Cerebellar cortex (tissue), 1 donor: ENCODE measurements at regions not wholly inside any gene's neighbourhood (a gene's known extent, or its start where the extent isn't known, plus 50 kb on each side); places are given as distances from the start of the nearest gene placed in this dataset.

Experiments
- DNase-seq: peaks from one replicate; pipeline ENCODE4 v3.0.0-alpha.2; 2015; ENCODE audit warnings: low spot score

DNA sequence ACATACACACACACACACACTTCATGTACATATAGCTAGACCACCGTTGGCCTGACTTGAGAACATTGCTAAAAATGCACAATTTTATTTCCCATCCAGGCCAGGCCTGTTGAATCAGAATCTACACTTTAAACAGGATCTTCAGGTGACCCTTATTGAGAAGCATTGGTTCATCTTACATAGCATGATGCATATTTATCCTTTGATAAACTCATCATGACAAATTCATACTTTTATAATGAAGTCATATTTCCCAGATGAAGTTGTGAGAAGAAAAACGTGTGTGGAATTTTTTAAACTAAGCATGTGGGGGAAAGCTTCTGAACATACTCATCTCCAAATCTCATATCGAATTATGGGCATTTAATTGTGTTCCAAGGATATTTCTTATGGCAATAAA is 877.7 kb downstream of the MRPL39 start:
- DNase-seq: no peak

DNA sequence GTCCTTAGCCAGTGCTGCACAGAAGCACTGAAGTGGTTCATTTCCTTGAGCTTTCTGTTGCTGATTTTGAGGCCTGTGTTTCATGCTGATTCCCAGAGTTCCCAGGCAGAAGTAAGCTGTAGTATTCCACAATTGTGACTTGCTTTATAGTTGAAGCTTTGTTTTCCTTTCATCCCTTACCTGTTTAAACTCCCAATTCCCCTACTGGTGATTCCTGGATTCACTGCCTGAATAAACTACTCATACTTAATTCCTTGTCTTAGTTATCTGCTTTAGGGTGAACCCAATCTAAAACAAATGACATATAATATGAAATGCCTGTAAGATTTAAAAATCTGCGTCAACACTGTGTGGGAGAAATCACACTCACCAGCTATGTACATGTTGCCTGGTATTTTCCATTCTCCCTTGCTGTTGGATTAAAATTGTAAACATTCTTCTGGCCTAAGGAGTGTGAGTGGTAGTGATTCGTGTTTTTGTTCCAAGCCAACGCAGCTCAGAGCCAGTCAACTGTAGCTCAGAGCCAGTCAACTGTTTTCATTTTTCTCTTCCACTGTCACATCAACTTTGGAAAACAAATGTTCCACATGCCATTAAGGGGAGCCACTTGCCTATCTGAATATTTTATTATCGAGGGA is 879.4 kb downstream of the MRPL39 start:
- no peak for DNase-seq

DNA sequence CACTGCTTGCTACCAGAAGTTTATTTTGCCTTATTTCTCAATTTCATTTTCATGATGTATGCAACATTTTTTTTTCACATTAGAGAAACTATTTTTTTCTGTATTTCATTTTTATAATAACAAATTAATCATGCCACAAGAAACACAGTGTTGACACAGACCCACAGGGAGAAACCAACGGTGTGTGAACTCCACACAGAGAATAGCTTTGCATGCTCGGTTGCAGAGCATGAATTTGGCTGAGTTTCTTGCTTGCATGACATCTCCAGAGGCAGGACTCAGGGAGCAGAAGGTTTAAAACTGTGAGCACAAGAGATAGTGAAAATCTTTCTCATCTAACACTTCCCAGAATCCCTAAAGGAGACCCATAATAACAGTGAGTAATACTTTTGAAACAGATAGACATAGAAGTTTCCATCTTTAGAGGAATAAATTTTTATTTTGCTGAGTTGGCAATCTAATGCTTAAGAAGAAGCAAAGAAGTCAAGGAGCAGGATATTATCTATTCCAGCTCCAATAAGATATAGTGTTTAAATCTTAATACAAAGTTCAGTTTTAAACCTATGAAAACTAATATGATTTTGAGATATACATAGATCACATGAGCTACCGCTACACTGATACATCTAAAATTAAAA is 890.9 kb downstream of the MRPL39 start:
- no peak for DNase-seq

DNA sequence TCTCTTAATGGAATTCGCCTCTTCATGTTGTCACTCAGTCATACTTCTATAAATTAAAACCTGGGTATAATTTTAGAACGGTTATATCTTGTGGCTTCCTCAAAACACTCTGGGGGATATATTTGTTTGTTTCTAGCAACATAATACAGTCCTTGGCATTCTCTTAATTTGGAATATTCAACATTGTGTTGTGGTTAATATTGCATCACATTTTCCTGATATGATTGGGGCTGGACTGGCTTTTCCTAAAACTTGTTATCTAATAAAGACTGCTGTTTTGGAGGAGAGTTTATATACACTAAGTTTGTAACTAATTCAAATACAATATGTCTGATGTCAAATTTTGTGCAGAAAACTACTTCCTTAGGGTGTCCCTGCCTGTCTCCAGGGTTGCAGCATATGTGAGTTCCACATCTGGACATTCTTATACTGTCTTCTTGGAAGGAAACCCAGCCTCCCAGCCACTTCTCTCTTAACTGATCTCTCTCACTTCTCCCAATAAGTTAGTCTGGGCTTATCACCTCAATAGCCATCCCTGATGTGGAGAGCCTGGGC is 892.6 kb downstream of the MRPL39 start:
- DNase-seq: no peak

DNA sequence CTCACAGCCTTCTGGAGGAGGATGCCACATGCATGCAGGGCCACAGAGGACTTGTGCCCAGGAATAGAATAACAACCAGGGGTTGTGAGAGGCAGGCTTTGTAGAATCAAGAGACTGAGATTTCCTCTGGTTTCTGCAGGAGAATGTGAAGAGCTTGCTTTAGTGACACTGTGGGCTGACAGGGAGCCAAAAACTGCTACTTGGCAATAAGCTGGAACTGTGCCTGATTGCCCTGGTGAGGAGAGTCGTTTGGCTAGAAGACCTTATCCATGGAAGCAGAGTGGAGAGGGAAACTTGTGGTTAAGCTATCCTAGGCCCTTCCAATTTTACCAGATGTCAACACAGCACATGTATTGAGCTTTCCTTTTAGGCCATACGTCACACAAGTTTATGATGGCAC is 902.1 kb downstream of the MRPL39 start:
- DNase-seq: no peak

DNA sequence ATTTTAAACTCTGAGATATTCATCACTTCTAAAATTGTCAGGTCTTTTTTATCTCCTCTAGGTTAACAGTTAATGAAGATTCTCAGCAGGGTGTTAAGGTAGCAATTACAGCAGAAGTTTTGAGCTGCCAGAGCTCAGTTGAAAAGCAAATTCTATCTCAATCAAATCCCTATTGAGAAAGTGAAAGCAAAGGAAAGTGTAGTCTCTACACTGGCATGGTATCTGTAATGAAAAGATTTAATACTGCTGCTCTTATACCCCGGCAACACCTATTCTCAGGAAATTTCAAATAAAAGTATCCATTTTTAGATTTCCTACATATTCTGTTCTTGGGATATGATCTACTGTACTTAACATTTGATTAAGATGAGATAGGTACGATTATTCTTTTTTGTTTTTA is 913.5 kb downstream of the MRPL39 start:
- DNase-seq: no peak

DNA sequence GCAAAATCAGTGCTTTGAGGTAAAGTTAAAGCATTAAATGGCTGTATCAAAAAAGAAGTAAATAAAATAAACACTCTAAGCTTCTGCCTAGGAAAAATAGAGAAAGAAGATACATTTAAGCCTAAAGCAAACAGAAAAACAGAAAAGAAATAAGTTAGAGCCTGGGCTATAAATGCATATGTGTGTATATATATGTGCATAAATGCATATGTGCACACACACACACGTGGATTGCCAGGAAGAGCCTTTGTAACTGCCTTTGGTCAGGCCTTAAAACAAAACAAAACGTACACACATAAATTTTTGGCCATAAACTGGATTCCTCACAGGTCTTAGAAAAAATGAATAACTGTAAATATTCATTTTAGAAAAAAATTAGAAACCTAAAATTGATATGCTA is 925.8 kb downstream of the MRPL39 start:
- DNase-seq: no peak

DNA sequence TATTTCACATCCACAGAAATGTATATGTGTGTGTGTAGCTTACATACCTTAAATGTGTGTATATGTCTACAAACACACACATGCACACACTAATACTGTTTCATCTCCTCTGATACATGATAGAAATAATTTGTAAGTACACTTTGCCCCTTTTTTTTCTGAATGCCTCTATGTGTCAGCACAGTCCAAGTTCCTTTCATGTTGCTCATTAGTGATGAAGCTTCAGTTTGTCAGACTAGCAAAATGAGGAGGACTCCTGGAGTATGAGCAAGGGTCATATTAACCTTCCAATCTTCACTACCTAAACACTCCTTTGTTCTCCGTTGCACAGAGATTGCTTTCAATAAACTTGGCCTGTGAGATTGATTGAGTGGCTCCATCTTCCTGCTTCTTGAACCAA is 935.4 kb downstream of the MRPL39 start:
- DNase-seq: no peak

DNA sequence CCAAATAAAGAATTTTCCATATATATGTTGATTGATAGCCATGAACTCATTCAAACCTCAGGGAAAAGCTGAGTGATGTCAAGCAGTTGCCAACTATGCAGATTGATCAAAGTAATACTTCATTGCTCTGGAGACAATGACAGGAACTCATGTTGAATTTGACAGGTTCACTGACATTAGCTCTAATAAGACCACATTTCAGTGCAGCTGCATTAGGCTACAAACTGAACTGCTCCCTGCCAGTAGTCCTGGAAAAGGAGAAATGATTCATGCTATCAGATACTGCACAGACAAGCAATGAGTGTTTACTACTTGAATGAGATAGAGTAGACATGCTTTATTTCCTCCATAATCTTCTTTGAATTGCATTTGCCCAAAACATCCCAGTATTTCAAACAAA is 948.4 kb downstream of the MRPL39 start:
- no peak for DNase-seq

DNA sequence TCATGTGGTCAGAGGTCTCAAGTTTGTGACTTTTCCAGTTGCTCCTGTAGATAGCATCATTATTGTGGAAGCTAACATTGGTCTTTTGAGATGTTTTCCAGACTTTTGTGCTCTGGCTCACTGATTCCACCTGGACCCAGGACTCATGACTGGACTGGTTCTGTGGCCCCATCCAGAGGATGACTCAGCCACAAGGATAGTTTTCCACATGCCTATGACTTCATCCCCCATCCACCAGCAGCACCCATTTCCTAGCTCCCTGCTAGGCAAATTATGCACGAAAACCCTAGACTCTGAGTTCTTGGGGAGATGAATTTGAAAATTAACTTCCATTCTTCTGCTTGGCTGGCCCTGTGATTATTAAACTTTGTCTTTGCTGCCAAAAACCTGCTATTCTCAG is 949.3 kb downstream of the MRPL39 start:
- no peak for DNase-seq

DNA sequence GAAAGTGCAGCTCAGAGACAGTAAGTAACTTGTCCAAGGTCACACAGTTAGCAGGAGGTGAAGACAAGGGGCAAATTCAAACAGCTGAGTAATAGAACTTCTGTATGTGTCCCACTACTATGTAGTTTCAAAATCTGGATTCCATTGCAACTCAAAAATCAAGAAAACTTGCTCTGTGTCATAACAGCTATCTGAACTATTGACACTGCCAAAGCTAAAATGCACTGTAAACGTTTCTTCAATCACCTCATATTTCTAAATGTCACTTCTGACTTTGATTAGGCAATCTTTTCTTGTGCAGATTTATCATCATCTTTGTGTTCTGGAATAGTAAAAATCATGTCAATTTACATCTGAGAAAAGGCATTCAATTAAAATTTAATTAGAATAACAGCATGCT is 957.6 kb downstream of the MRPL39 start:
- no peak for DNase-seq

DNA sequence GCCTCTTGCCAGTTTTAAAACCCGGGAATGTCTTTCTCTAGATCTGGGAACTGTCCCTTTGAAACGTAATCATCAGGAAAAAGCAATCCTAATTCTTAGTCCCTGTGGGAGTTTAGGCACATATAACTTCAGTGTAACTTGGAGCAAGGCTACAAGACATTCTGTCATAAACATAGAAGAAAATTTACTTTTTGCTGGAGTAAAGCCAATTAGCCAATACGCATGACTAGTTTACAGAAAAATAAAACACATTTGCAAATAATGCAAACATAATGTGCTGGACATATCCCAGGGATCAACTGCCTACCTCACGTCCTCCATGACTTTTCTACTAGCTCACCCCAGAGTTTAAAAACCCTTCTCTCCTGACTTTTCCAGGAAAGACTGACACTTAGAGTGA is 970.6 kb downstream of the MRPL39 start:
- no peak for DNase-seq

DNA sequence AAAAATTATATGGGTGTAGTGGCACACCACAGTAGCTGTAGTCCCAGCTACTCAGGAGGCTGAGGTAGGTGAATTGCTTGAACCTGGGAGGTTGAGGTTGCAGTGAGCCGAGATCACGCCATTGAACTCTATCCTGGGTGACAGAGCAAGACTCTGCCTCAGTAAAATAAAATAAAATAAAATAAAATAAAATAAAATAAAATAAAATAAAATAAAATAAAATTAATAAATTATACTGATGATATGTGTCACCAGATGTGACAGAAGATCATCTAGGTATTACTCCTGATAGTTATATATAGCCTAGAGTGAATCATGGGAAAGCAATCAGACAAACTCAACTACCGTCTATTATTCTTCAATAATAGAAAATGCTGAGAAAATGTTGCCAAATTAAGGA is 972.5 kb downstream of the MRPL39 start:
- no peak for DNase-seq

DNA sequence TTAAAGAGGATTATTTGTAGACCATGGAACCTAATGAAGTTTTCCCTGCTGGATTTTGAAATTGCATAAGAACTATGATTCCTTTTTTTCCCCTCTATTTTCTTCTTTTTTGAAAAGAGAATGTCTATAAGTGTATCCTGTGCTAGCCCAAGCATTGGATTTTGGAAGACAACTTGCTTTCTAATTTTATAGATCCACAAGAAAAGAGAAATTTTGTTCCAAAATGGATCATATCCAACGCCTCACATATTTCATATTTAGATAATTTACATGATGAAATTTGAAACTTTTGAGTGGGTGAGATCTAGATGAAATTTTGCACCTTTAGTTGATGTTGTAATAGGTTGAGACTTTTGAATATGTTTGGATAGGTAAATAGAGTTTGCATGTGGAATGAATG is 978.7 kb downstream of the MRPL39 start:
- DNase-seq: no peak

DNA sequence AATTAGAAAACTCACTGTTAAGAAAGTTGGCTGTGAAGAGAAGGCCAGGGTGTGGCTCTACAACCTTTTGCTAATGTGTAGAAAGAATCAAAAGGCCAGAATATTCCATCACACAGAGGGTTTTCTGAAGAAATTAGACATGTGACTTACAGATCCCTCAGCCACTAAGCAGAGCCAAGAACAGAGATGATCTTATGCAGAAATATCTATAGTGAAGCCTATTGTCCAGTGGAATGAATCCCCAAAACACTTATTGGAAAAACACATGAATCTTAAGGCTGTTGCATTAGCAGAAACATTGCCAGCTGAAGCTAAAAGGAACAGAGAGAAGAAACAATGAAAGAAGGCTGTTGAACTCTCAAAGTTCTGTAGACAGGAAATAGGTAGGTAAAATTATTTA is 979.2 kb downstream of the MRPL39 start:
- no peak for DNase-seq

DNA sequence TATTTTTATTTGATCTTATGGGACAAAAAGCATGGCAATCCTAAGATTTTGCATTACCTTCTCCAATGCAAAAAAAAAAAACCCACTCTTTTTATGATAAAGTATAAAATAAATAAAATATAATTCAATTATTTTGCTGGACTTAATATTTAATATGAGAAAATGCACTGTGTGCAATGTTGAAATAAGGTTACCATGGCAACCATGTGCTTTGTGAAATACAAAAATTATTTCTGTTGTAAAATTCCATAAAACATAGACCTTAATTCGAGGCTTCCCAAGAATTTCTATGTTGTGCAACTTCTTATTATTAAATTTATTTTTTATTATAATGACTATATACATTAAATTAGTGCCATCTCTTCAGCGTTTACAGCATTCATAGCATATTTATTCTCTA is 989.5 kb downstream of the MRPL39 start:
- no peak for DNase-seq

DNA sequence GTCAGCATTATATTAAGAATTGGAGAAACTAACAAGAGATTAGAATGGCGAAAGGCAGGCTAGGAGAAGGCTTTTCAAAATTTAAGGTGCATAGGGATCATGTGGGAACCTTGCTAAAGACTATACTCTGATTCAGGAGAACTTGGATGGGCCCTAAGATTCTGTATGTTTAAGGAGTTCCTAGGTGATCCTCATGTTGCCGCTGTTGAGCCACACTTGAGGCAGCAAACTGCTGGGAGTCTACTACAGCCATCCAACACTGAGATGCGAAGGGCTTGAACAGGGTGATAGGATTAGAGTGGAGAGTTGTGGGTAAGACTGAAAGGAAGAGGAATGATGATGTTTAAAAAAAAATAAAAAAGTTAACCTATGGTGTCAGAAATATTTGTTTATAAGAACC is 1013.2 kb downstream of the MRPL39 start:
- no peak for DNase-seq

DNA sequence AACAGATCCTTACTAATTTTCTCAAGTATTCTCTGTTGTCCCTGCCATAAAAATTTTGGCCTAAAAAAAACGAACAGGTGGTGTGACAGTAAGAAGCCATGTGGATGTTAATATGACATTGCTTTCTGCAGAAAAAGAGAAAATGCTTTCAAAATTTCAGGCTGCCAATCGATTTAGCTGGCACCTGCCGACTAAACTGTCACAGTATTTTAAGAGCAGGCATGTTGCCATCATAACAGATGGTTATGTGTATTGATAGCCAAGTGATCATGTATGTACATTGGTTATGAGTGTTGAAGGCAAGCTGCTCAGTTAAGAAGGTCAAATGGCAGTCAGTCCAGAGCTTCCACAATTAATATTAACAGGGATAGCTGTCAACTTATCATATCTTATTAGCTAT is 1017.0 kb downstream of the MRPL39 start:
- peak; percentile 87 for DNase-seq

DNA sequence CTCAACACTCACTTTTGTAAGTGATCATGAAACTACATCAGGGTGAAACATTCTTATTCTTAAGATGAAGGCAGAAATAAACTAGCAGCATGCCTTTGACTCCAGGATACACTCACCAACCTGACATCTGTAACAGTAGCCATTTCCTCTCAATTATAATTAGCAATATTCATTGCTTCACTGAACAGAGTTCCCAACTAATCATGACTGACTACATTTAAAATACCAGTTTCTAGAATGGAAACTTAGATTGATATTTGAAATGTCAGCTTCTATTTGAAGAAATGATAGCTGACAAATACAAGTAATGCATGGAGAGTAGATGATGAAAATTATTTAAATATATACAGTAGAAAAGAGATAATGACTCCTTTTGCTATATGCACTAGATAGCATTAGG is 1023.8 kb downstream of the MRPL39 start:
- DNase-seq: no peak

DNA sequence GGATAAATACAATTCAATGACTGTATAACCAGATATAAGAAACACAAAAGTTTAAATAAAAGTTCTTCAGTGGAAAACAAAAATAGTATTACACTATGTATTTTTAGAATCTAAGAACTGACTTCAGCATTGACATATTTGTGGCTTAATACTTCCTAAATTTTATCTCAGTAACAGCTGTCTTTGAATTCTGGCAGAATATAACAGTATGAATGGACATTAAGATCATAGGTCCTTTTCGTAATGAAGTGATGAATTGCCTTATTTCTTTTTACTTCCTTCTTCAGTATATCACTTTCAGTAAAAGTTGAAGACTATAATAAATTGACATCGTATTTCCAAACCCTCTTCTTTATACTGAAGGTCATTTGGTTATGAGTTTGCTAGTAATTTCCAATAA is 1030.0 kb downstream of the MRPL39 start:
- no peak for DNase-seq

DNA sequence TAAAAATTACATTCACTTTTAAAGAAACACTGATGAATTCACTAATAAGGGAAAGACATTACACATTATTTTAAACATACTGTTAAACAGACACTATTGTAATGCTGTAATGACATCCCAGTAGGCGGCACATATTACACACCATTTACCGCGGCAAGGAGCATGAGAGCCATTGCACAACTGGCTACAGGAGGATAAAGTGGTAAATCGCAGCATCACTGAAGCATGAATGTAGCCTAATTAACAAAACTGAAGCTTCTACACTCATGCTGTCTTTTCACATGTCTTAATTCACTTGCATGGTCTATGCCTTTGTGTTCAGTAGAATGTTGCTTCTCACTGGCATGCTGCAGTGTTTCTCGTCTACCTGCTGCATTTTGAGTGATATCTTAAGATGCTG is 1046.0 kb downstream of the MRPL39 start:
- DNase-seq: no peak

DNA sequence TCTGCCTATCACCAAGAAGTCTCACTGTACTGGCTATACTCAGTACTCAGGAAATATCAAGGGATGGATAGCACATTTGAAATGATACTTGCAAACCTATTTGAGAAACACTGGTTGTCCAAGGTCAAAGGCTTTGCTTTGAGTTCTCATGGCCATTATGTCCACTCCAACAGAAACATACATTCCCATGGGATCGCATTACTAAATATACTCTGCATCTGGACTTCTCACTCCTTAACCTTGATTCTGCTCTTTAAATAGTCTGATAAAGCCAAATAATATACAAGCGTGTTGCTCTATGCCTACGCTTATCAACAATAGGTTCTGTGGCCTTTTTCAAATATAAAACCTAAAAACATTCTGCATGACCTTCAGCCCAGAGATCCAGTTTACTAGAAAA is 1054.8 kb downstream of the MRPL39 start:
- no peak for DNase-seq

DNA sequence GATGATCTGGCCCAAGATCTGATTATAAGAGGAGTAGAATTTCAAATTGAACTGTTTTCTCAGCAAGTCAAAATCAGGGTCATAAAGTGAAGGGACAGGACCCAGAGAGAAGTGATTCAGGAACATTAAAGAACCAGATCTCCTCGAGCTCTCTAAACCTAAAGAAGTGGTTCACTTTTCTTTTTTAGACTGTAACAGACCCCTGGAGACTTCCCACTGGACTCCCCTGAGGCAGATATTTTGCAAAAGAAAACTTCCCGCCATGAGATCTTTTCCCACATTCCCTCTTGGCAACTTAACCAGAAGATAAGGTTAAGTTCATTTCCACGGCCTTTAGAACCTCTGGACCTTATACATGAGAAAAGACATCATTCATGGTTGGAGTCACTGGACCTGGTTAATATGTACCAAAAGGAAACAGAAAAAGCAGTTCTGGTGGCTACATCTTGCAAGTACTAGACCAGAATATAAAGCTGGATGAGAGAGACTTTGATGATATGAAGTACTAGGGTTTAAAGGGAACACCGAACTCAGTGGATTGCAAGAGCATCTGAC is 1061.4 kb downstream of the MRPL39 start:
- no peak for DNase-seq
